K562 (cell line): ENCODE measurements at regions not wholly inside any gene's neighbourhood (a gene's known extent, or its start where the extent isn't known, plus 50 kb on each side); places are given as distances from the start of the nearest gene placed in this dataset.

Experiments used
- ATAC-seq: fragments of 200-7000 bp; cut with Tn5 transposase; 3 replicates; pipeline ENCODE4 v1.9.1; 2020; ENCODE audit warnings: moderate library complexity
- BruUV-seq: library from RNA; stranded (reverse); fragments of 400-500 nt; replicated peaks from 2 replicates; lab custom pipeline; 2021; lab: Mats Ljungman, UMichigan
- CTCF ChIA-PET: fragments of 300-600 bp; formaldehyde crosslinking; extraction: SDS; loops from one replicate; lab custom pipeline; 2021; ENCODE audit warnings: low intra/inter-chr PET ratio; lab: Yijun Ruan, JAX
- POLR2A ChIA-PET: fragments of 300-600, 350-650 bp; sonication (Branson Sonifier 250); formaldehyde crosslinking; extraction: SDS; loops from one replicate; lab custom pipeline; 2021; ENCODE audit warnings: antibody characterized with exemption, inconsistent platforms; lab: Yijun Ruan, JAX
- DNase-seq, 4 experiments: peaks; one replicate each; pipeline versions ENCODE4 v3.0.0 to v3.0.0-alpha.2; 2011 to 2018; ENCODE audit warnings: low spot score in 3 of 4, mixed read lengths in 3 of 4; ENCODE audit errors: extremely low read depth in 1 of 4
- FAIRE-seq: peaks from 2 replicates; lab custom pipeline; 2011; peaks lifted over from hg19 to GRCh38; lab: Jason Lieb, UNC
- H2AFZ ChIP-seq: 2 replicates; pipeline ENCODE4 v1.6.0; 2011; ENCODE audit warnings: low read depth, low read length, control low read depth, inconsistent platforms
- H3K27ac ChIP-seq: fragments of 200-600 bp; 3 replicates; pipeline ENCODE4 v1.8.0; 2011; ENCODE audit warnings: low read depth, mild to moderate bottlenecking, control low read depth, inconsistent platforms, low read length, moderate library complexity, mixed read lengths; ENCODE audit errors: extremely low read depth
- H3K27me3 ChIP-seq, 2 experiments: fragments of 300-600 bp in 1 of 2; 2 replicates in 1 of 2; 3 replicates in 1 of 2; pipeline versions ENCODE4 v1.6.0 to v1.8.0; 2011; ENCODE audit warnings: inconsistent platforms in 2 of 2, low read length in 2 of 2, mild to moderate bottlenecking in 1 of 2, mixed read lengths in 1 of 2, moderate library complexity in 1 of 2; ENCODE audit not compliant: control insufficient read depth in 2 of 2, insufficient read depth in 2 of 2
- H3K36me3 ChIP-seq: fragments of 300-600 bp; 3 replicates; pipeline ENCODE4 v1.8.0; 2011; ENCODE audit warnings: mild to moderate bottlenecking, low read length, inconsistent platforms; ENCODE audit not compliant: control insufficient read depth, insufficient read depth
- H3K4me1 ChIP-seq, 2 experiments: fragments of 200-600 bp in 1 of 2; replicated peaks in 1 of 2; 2 replicates in 1 of 2; 3 replicates in 1 of 2; pipeline versions ENCODE4 v1.5.1 to v1.8.0; 2011; ENCODE audit warnings: inconsistent platforms in 2 of 2, low read length in 2 of 2, mild to moderate bottlenecking in 1 of 2, mixed read lengths in 1 of 2, moderate library complexity in 1 of 2; ENCODE audit not compliant: control insufficient read depth in 2 of 2, insufficient read depth in 2 of 2
- H3K4me2 ChIP-seq: 2 replicates; pipeline ENCODE4 v1.6.1; 2011; ENCODE audit warnings: low read length, control low read depth, inconsistent platforms, mixed read lengths; ENCODE audit not compliant: insufficient read depth
- H3K4me3 ChIP-seq: fragments of 200-600 bp; sonication (generic), shearing (Covaris generic); 2 replicates; pipeline ENCODE4 v1.5.1; 2016; ENCODE audit warnings: control low read depth, inconsistent platforms
- H3K79me2 ChIP-seq: fragments of 200-600 bp; 3 replicates; pipeline ENCODE4 v1.8.0; 2011; ENCODE audit warnings: low read length, inconsistent platforms; ENCODE audit not compliant: control insufficient read depth, insufficient read depth
- H3K9ac ChIP-seq, 2 experiments: 2 replicates each; pipeline versions ENCODE4 v1.6.0 to v1.6.1; 2011; ENCODE audit warnings: low read depth in 2 of 2, low read length in 2 of 2, control low read depth in 1 of 2, inconsistent platforms in 1 of 2, mild to moderate bottlenecking in 1 of 2, mixed read lengths in 1 of 2; ENCODE audit not compliant: insufficient read depth in 1 of 2
- H3K9me1 ChIP-seq: one replicate; pipeline ENCODE4 v1.6.0; 2011; ENCODE audit warnings: inconsistent platforms, mild to moderate bottlenecking, low read length, moderate library complexity; ENCODE audit not compliant: control insufficient read depth, insufficient read depth
- H3K9me3 ChIP-seq: replicated peaks from 2 replicates; pipeline ENCODE4 v1.5.1; 2011; ENCODE audit warnings: low read depth, low read length, inconsistent platforms; ENCODE audit not compliant: control insufficient read depth, insufficient read depth
- H4K20me1 ChIP-seq: replicated peaks from 2 replicates; pipeline ENCODE4 v1.6.1; 2011; ENCODE audit warnings: low read length, inconsistent platforms, mixed read lengths; ENCODE audit not compliant: control insufficient read depth, insufficient read depth
- CBFA2T3 ChIP-seq: fragments of 450-650 bp; IDR thresholded peaks from 2 replicates; pipeline ENCODE4 v1.6.1; 2017
- CEBPG ChIP-seq, 3 experiments: fragments of 200-800 bp in 1 of 3; sonication (Bioruptor generic) in 1 of 3; sonication (generic) in 1 of 3; formaldehyde crosslinking in 1 of 3; IDR thresholded peaks in 2 of 3; conservative IDR thresholded peaks in 1 of 3; 2 replicates each; pipeline versions ENCODE4 v1.6.1 to v1.8.0; 2016 to 2022; ENCODE audit warnings: missing compliant biosample characterization in 2 of 3, missing genetic modification characterization in 2 of 3, mild to moderate bottlenecking in 1 of 3, missing genetic modification reagents in 1 of 3
- LARP7 ChIP-seq: fragments of 450-650 bp; IDR thresholded peaks from 2 replicates; pipeline ENCODE4 v1.6.1; 2016
- NFRKB ChIP-seq: fragments of 450-650 bp; IDR thresholded peaks from 2 replicates; pipeline ENCODE4 v1.6.1; 2016; ENCODE audit warnings: low read depth
- ZSCAN29 ChIP-seq: fragments of 450-650 bp; IDR thresholded peaks from 2 replicates; pipeline ENCODE4 v1.6.1; 2017
- WGBS: fragments of 100-300 bp; shearing (Covaris generic); methylation state at CpG from one replicate; pipeline ENCODE4 v1.1.6; 2016; ENCODE audit warnings: low coverage, mixed read lengths; ENCODE audit not compliant: insufficient coverage; ENCODE audit errors: missing lambda C conversion rate; 5-methylcytosine and 5-hydroxymethylcytosine counted together
- in situ Hi-C: fragments of 300-500 bp; cut with MboI; formaldehyde crosslinking; loops from 4 replicates; pipeline ENCODE4 v1.15.0; 2018; ENCODE audit warnings: inconsistent platforms, mixed read lengths
- intact Hi-C: fragments of 100-400 bp; cut with micrococcal nuclease; formaldehyde crosslinking; loops from 2 replicates; pipeline ENCODE4 v1.14.2; 2022
- TF ChIP-seq, protein P1 (sequence below): fragments of 250-450 bp; sonication (Bioruptor Pico); IDR thresholded peaks from 2 replicates; pipeline ENCODE4 v1.8.0; 2022; ENCODE audit warnings: moderate library complexity, mild to moderate bottlenecking, inconsistent platforms
- TF ChIP-seq, protein P2 (sequence below): fragments of 250-450 bp; sonication (Bioruptor Pico); IDR thresholded peaks from 2 replicates; pipeline ENCODE4 v1.8.0; 2021; ENCODE audit warnings: moderate library complexity, mild to moderate bottlenecking, inconsistent platforms

- Histone ChIP-seq H3K9ac (no peak overlapping the region), H3K4me2 (no peak overlapping the region)
- no peak for DNase-seq
- CTCF ChIA-PET: no interaction called here
- no peak for ATAC-seq
- TF ChIP-seq CBFA2T3: no peak
- no peak for TF ChIP-seq CEBPG (CRISPR knock-in tag; IDR thresholded peaks at IDR 0.05)
- no peak for TF ChIP-seq CEBPG (tag; conservative IDR thresholded peaks at IDR 0.05 in 1 of 2, IDR thresholded peaks at IDR 0.05 in 1 of 2)
- TF ChIP-seq, all 486 proteins: peak for 0
- POLR2A ChIA-PET: interaction anchor here (0.6 kb wide), 1 partner anchor 209 kb away, joined by 3 read pairs; no protein-coding TSS in a partner anchor
- no TSS peak for BruUV-seq
- no peaks in the 10 kb centered on the region for H3K27me3 ChIP-seq
- FAIRE-seq: no peak
- H4K20me1 ChIP-seq: no peaks in the 10 kb centered on the region
- no peak overlapping the region for H3K27ac ChIP-seq
- 0% methylated on average over 6 of the region's 6 CpGs for WGBS
- intact Hi-C loops: no loop called here
- H2AFZ ChIP-seq: no peak overlapping the region
- peaks cover 0 to 8% of the 10 kb centered on the region in 2 experiments; a peak in 2 of 5 replicates for H3K4me1 ChIP-seq
- no peaks in the 10 kb centered on the region for H3K79me2 ChIP-seq
- H3K9me3 ChIP-seq: no peaks in the 10 kb centered on the region
- H3K4me3 ChIP-seq: no peak overlapping the region
- in situ Hi-C loops: no loop called here
- H3K36me3 ChIP-seq: no peaks in the 10 kb centered on the region
- H3K9me1 ChIP-seq: no peaks in the 10 kb centered on the region
Measured at GRCh38 chr10:64039198-64039597, 518.0 kb downstream of the REEP3 start.

DNA sequence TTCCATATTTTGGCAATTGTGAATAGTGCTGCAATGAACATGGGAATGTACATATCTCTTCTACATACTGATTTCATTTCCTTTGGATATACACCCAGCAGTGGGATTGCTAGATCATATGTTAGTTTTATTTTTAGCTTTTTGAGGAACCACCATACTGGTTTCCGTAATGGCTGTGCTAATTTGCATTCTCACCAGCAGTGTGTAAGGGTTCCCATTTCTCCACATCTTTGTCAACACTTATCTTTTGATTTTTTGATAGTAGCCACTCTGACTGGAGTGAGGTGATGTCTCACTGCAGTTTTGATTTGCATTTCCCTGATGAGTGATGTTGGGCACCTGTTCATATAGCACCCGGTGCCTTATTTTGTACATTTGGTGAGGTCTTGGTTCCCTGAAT lies 519.6 kb downstream of the REEP3 start:
- ChIA-PET CTCF (interaction anchor here (0.7 to 0.9 kb wide), 2 partner anchors 10 to 172 kb away, joined by 3 read pairs; no protein-coding TSS in a partner anchor), POLR2A (no interaction called here)
- DNase-seq (no peak), ATAC-seq (no peak), FAIRE-seq (no peak)
- H3K4me2 ChIP-seq: no peak overlapping the region
- no peaks in the 10 kb centered on the region for H3K79me2 ChIP-seq
- H3K4me1 ChIP-seq: peaks cover 0 to 8% of the 10 kb centered on the region in 2 experiments; a peak in 2 of 5 replicates
- H3K36me3 ChIP-seq: no peaks in the 10 kb centered on the region
- H3K4me3 ChIP-seq: no peak overlapping the region
- no peaks in the 10 kb centered on the region for H3K9me3 ChIP-seq
- no peaks in the 10 kb centered on the region for H3K9me1 ChIP-seq
- no TSS peak for BruUV-seq
- H3K9ac ChIP-seq: no peak overlapping the region
- no peaks in the 10 kb centered on the region for H3K27me3 ChIP-seq
- in situ Hi-C loops: no loop called here
- 12% methylated on average over 2 of the region's 2 CpGs for WGBS
- H2AFZ ChIP-seq: no peak overlapping the region
- no peaks in the 10 kb centered on the region for H4K20me1 ChIP-seq
- H3K27ac ChIP-seq: no peak overlapping the region
- intact Hi-C loops: loop anchor here (2.0 kb wide), 1 partner anchor 382 kb away; no protein-coding TSS in a partner anchor
- TF ChIP-seq, protein P1, sequence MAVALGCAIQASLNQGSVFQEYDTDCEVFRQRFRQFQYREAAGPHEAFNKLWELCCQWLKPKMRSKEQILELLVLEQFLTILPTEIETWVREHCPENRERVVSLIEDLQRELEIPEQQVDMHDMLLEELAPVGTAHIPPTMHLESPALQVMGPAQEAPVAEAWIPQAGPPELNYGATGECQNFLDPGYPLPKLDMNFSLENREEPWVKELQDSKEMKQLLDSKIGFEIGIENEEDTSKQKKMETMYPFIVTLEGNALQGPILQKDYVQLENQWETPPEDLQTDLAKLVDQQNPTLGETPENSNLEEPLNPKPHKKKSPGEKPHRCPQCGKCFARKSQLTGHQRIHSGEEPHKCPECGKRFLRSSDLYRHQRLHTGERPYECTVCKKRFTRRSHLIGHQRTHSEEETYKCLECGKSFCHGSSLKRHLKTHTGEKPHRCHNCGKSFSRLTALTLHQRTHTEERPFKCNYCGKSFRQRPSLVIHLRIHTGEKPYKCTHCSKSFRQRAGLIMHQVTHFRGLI: no peak
- TF ChIP-seq NFRKB (no peak), ZSCAN29 (no peak), LARP7 (no peak)
- TF ChIP-seq, protein P2, sequence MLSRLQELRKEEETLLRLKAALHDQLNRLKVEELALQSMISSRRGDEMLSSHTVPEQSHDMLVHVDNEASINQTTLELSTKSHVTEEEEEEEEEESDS (CRISPR knock-in tag): no peak
- TF ChIP-seq, all 486 proteins: peak for 0
